GM19468 (cell line): ENCODE measurements at regions not wholly inside any gene's neighbourhood (a gene's known extent, or its start where the extent isn't known, plus 50 kb on each side); places are given as distances from the start of the nearest gene placed in this dataset.

Source experiments
- ATAC-seq: cut with Tn5 transposase; IDR thresholded peaks from one replicate; pipeline ENCODE4 v1.9.1; 2021; ENCODE audit warnings: mild to moderate bottlenecking, moderate library complexity, moderate number of reproducible peaks; ENCODE audit not compliant: unreplicated experiment; ENCODE audit errors: extremely low read depth

GRCh38 chr3:34218706-34219385, 420.4 kb downstream of the PDCD6IP start:
- ATAC-seq, result no peak

GRCh38 chr3:34219556-34219955, 421.1 kb downstream of the PDCD6IP start:
- ATAC-seq, result no peak

- no peak for ATAC-seq
These were observed 427.5 kb downstream of the PDCD6IP start for GRCh38 chr3:34225821-34226366.

- no peak for ATAC-seq
These were observed 431.4 kb downstream of the PDCD6IP start for GRCh38 chr3:34229876-34230275.

- ATAC-seq, result no peak
These were observed 436.7 kb downstream of the PDCD6IP start for GRCh38 chr3:34235096-34235495.

GRCh38 chr3:34237946-34238345, 439.5 kb downstream of the PDCD6IP start:
- ATAC-seq, result no peak

GRCh38 chr3:34238407-34238806, 440.0 kb downstream of the PDCD6IP start:
- ATAC-seq, result no peak

- ATAC-seq, result no peak
These were observed 440.9 kb downstream of the PDCD6IP start for GRCh38 chr3:34239287-34239686.

GRCh38 chr3:34239875-34240274, 441.4 kb downstream of the PDCD6IP start:
- ATAC-seq, result no peak

GRCh38 chr3:34247401-34247800, 449.0 kb downstream of the PDCD6IP start:
- no peak for ATAC-seq

- peak; percentile 88 for ATAC-seq
These were observed 449.9 kb downstream of the PDCD6IP start for GRCh38 chr3:34248352-34248751.

GRCh38 chr3:34254285-34254684, 455.9 kb downstream of the PDCD6IP start:
- ATAC-seq, result no peak

- no peak for ATAC-seq
These were observed 457.6 kb downstream of the PDCD6IP start for GRCh38 chr3:34256021-34256420.

- no peak for ATAC-seq
These were observed 458.4 kb downstream of the PDCD6IP start for GRCh38 chr3:34256791-34257190.

- no peak for ATAC-seq
These were observed 460.0 kb downstream of the PDCD6IP start for GRCh38 chr3:34258271-34258998.

- no peak for ATAC-seq
These were observed 462.0 kb downstream of the PDCD6IP start for GRCh38 chr3:34260271-34261000.

GRCh38 chr3:34261001-34261385, 462.6 kb downstream of the PDCD6IP start:
- ATAC-seq, result no peak

- ATAC-seq, result no peak
These were observed 464.7 kb downstream of the PDCD6IP start for GRCh38 chr3:34263101-34263621.

GRCh38 chr3:34264337-34265041, 466.1 kb downstream of the PDCD6IP start:
- no peak for ATAC-seq

- no peak for ATAC-seq
These were observed 468.7 kb downstream of the PDCD6IP start for GRCh38 chr3:34267088-34267487.
